Fibroblast of pulmonary artery (primary cell): ENCODE measurements at regions not wholly inside any gene's neighbourhood (a gene's known extent, or its start where the extent isn't known, plus 50 kb on each side); places are given as distances from the start of the nearest gene placed in this dataset.

Experiments
- DNase-seq: peaks from one replicate; pipeline ENCODE4 v3.0.0-alpha.2; 2010; ENCODE audit warnings: low read depth
- H3K4me3 ChIP-seq: replicated peaks from 2 replicates; pipeline ENCODE4 v1.5.1; 2011; ENCODE audit warnings: low read depth, mild to moderate bottlenecking, control low read depth, low read length, moderate library complexity
- TF ChIP-seq, protein P1 (sequence below): IDR thresholded peaks from 2 replicates; pipeline ENCODE4 v1.5.1; 2011; ENCODE audit warnings: mild to moderate bottlenecking, control low read depth, low read length, inconsistent platforms; ENCODE audit errors: missing control alignments

DNA sequence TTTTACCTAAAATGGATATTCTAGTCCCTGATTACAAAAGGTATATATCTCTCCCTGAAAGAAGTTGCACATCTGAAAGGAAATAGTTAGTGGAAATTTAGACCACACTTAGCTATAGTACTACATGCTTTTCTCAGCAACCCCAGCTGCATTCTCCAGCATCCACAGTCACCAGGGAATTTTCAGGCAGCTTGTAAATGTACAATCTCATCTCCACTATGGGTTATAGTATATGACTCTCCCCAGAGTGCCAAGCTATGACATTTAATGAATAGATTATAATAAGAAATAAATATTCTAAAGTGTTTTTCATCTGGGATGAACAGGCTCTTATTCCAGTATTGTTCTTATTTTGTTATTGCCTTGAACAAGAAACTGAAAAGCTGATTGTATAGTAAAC, 197.6 kb upstream of the HNRNPA3 start:
- H3K4me3 ChIP-seq = no peak overlapping the region
- TF ChIP-seq, protein P1, sequence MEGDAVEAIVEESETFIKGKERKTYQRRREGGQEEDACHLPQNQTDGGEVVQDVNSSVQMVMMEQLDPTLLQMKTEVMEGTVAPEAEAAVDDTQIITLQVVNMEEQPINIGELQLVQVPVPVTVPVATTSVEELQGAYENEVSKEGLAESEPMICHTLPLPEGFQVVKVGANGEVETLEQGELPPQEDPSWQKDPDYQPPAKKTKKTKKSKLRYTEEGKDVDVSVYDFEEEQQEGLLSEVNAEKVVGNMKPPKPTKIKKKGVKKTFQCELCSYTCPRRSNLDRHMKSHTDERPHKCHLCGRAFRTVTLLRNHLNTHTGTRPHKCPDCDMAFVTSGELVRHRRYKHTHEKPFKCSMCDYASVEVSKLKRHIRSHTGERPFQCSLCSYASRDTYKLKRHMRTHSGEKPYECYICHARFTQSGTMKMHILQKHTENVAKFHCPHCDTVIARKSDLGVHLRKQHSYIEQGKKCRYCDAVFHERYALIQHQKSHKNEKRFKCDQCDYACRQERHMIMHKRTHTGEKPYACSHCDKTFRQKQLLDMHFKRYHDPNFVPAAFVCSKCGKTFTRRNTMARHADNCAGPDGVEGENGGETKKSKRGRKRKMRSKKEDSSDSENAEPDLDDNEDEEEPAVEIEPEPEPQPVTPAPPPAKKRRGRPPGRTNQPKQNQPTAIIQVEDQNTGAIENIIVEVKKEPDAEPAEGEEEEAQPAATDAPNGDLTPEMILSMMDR = no peak
- no peak for DNase-seq

DNA sequence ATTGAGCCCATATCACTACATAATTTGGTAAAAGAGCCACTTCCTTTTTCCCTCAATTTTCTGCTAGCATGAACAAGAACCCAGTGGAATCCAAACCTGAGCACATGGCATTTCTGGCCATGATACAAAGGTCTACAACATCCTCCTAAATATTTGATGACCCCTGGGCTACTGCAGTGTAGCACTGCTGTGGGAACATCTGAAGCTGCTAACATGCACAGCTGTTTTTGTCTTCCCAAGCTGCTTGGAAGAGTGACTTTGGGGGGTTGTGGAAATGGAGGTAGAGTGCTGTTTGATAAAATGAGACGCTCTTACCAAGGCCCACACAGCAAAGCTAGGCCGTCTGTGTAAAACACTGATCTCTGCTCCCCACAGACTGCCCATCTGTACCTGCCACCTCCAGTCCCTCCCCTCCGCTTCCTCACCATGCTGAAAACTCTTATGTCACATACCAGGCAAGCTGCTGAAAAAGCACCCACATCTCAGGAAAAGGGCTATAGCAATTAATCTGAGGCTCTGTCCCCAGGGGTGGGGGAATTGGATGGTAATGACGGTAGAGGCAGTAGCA, 197.2 kb upstream of the HNRNPA3 start:
- no peak for DNase-seq
- H3K4me3 ChIP-seq = no peak overlapping the region
- TF ChIP-seq, protein P1 = no peak

DNA sequence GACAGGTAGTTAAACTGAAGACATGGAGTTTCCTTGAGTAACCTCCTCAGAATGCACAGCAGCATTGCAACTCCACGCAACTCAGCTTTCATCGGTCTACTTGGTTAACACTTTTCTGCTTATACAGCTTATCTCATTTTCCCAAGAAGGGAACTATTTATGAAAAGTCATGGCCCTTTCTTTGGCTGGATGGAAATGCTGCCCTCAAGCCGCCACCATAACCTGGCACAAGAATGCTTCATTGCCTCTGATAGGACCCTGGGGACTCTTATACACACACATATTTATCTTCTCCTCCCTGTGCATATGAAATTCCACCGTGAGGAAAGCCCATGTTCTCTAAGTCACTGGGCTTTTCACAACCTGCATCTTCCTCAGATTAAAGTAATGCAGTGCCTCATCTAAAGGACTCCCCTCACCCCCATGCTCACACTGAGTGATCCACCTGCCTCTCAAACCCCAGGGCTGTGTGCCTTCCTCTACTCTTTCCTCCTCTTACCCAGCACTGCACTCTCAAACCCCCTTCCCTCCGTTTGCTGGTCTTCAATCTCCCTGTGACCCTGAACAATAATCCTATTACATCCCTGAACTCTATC, 192.0 kb upstream of the HNRNPA3 start:
- no peak overlapping the region for H3K4me3 ChIP-seq
- TF ChIP-seq, protein P1 = no peak

DNA sequence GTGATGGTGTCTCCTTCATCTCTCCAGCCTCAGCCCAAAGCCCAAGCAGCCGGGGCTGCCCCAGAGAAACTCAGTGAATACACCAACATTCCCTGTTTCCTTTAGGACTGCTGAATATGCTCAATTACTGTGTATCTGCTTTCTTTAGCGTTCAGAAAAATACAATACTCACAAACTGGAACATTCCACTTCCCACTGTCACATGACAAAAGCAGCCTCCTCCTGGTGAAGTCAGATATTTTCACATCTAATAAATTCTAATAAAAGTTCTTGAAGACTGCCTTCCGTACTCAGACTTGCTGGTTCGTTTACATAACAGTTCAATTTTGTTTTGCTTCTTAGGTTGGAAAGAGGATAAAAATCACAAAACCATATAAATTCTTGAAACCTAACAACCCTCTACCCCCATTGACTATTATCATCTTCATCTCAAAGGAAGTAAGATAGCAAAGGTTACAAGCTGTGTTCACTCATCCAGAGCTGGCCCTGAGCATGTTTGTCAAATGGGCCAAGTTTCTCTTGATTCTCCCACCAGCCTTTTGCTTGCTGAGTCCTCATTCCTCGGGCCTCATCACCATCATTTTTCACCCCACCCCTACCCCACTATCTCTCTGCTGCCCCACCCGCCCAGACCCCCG, 190.8 kb upstream of the HNRNPA3 start:
- DNase-seq = no peak
- H3K4me3 ChIP-seq = no peak overlapping the region
- TF ChIP-seq, protein P1 = no peak

More for the DNA sequence above, 192.0 kb upstream of the HNRNPA3 start:
- no peak for DNase-seq

DNA sequence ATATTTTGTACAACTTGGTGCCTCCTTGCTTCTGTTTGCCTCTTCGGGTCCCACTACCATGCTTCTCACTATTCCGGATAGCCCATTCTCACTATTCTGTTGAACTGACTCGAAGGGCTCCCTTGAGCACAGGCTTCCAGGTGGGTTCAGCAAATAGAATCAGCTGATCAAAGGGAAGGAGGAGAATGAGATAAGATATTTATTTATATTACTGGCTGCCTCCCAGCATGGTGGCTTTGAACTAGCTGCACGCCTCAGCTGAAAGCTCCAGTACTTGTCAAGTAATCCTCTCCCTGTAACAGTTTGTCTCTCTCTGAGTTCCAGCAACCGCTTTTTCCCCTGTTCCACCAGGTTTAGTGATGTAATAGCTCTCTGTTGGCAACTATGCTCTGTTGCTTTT, 187.8 kb upstream of the HNRNPA3 start:
- H3K4me3 ChIP-seq = no peak overlapping the region
- DNase-seq = no peak
- TF ChIP-seq, protein P1 = no peak

DNA sequence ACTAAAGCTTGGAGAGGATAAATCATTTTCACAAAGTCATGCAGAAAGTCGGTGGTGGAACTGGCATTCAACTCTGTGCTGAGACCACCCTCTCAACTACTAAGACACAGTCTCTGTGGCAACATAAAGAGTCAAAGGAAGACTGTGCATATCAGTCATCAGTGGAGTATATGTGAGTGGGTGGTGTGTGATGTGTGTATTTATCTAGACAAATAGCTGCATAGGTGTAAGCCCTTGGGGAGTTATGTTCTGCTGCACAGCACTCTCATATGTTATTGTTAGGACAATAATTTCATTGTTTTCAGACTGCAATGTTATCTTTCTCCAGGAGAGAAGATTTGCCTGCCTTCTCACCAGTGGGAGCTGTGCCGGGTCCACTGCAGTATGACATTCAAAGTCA, 186.3 kb upstream of the HNRNPA3 start:
- no peak overlapping the region for H3K4me3 ChIP-seq
- TF ChIP-seq, protein P1 = no peak
- no peak for DNase-seq
